H9 (cell line): ENCODE measurements at regions not wholly inside any gene's neighbourhood (a gene's known extent, or its start where the extent isn't known, plus 50 kb on each side); places are given as distances from the start of the nearest gene placed in this dataset.

ENCODE experiments used
- DNase-seq: peaks from one replicate; pipeline ENCODE4 v3.0.0-alpha.2; 2017
- H2AFZ ChIP-seq: one replicate; pipeline ENCODE4 v1.6.1; 2013; ENCODE audit warnings: mild to moderate bottlenecking, low read length, control low read depth, moderate library complexity
- H2AK5ac ChIP-seq: 2 replicates; pipeline ENCODE4 v1.6.1; 2013; ENCODE audit warnings: low read length, control low read depth, mixed read lengths; ENCODE audit not compliant: insufficient read length
- H2BK120ac ChIP-seq: one replicate; pipeline ENCODE4 v1.6.1; 2013; ENCODE audit warnings: low read depth, mild to moderate bottlenecking, low read length, control low read depth, inconsistent platforms; ENCODE audit not compliant: poor library complexity, severe bottlenecking
- H2BK12ac ChIP-seq: 2 replicates; pipeline ENCODE4 v1.6.1; 2013; ENCODE audit warnings: low read length, control low read depth, mixed read lengths, low read depth; ENCODE audit not compliant: insufficient read length
- H2BK15ac ChIP-seq: 2 replicates; pipeline ENCODE4 v1.6.1; 2013; ENCODE audit warnings: low read depth, low read length, control low read depth
- H2BK20ac ChIP-seq: one replicate; pipeline ENCODE4 v1.6.1; 2013; ENCODE audit warnings: low read depth, mild to moderate bottlenecking, low read length, control low read depth, inconsistent platforms; ENCODE audit not compliant: poor library complexity, severe bottlenecking
- H2BK5ac ChIP-seq: 2 replicates; pipeline ENCODE4 v1.6.1; 2013; ENCODE audit warnings: low read length, control low read depth, mixed read lengths; ENCODE audit not compliant: insufficient read length
- H3K14ac ChIP-seq: 2 replicates; pipeline ENCODE4 v1.6.1; 2013; ENCODE audit warnings: low read length, control low read depth; ENCODE audit not compliant: insufficient read depth
- H3K18ac ChIP-seq: 2 replicates; pipeline ENCODE4 v1.6.1; 2013; ENCODE audit warnings: low read depth, mild to moderate bottlenecking, mixed read lengths, low read length, control low read depth; ENCODE audit not compliant: insufficient read length
- H3K23ac ChIP-seq: 2 replicates; pipeline ENCODE4 v1.6.1; 2013; ENCODE audit warnings: low read length, control low read depth, mixed read lengths, low read depth; ENCODE audit not compliant: insufficient read length
- H3K23me2 ChIP-seq: 2 replicates; pipeline ENCODE4 v1.6.1; 2013; ENCODE audit warnings: low read depth, mild to moderate bottlenecking, mixed read lengths, low read length, control low read depth; ENCODE audit not compliant: insufficient read length, poor library complexity, severe bottlenecking
- H3K27ac ChIP-seq: 2 replicates; pipeline ENCODE4 v1.5.1; 2013; ENCODE audit warnings: low read length, control low read depth, mixed read lengths, low read depth; ENCODE audit not compliant: insufficient read length
- H3K27me3 ChIP-seq: 2 replicates; pipeline ENCODE4 v1.6.1; 2013; ENCODE audit warnings: low read length, control low read depth, inconsistent platforms; ENCODE audit not compliant: insufficient read depth
- H3K4ac ChIP-seq: 2 replicates; pipeline ENCODE4 v1.6.1; 2013; ENCODE audit warnings: low read depth, mild to moderate bottlenecking, control low read depth, inconsistent platforms, low read length, moderate library complexity
- H3K4me1 ChIP-seq: 2 replicates; pipeline ENCODE4 v1.6.1; 2013; ENCODE audit warnings: low read length, control low read depth, inconsistent platforms; ENCODE audit not compliant: insufficient read depth
- H3K4me2 ChIP-seq: 2 replicates; pipeline ENCODE4 v1.6.1; 2013; ENCODE audit warnings: low read length, control low read depth, mixed read lengths; ENCODE audit not compliant: insufficient read length, insufficient read depth
- H3K56ac ChIP-seq: 2 replicates; pipeline ENCODE4 v1.6.1; 2013; ENCODE audit warnings: low read depth, mild to moderate bottlenecking, mixed read lengths, low read length, control low read depth; ENCODE audit not compliant: insufficient read length
- H3K79me1 ChIP-seq: 2 replicates; pipeline ENCODE4 v1.6.1; 2013; ENCODE audit warnings: low read depth, mild to moderate bottlenecking, moderate library complexity, low read length, control low read depth, inconsistent platforms; ENCODE audit not compliant: insufficient read depth, poor library complexity, severe bottlenecking
- H3K79me2 ChIP-seq: 2 replicates; pipeline ENCODE4 v1.6.1; 2013; ENCODE audit warnings: low read length, control low read depth, inconsistent platforms; ENCODE audit not compliant: insufficient read depth
- H3K9ac ChIP-seq: 2 replicates; pipeline ENCODE4 v1.6.1; 2013; ENCODE audit warnings: low read length, control low read depth, mixed read lengths; ENCODE audit not compliant: insufficient read length; ENCODE audit errors: extremely low read depth
- H3K9me3 ChIP-seq: one replicate; pipeline ENCODE4 v1.6.1; 2013; ENCODE audit warnings: low read depth, low read length, inconsistent platforms; ENCODE audit not compliant: control insufficient read depth
- H3T11ph ChIP-seq: one replicate; pipeline ENCODE4 v1.6.1; 2013; ENCODE audit warnings: mild to moderate bottlenecking, low read length, control low read depth, inconsistent platforms
- H4K20me1 ChIP-seq: one replicate; pipeline ENCODE4 v1.6.1; 2013; ENCODE audit not compliant: control insufficient read depth, insufficient read length, insufficient read depth
- H4K5ac ChIP-seq: 2 replicates; pipeline ENCODE4 v1.6.1; 2013; ENCODE audit warnings: low read depth, mild to moderate bottlenecking, mixed read lengths, low read length, control low read depth; ENCODE audit not compliant: insufficient read length
- H4K8ac ChIP-seq: replicated peaks from 2 replicates; pipeline ENCODE4 v1.6.1; 2013; ENCODE audit warnings: low read length, control low read depth, mixed read lengths, low read depth; ENCODE audit not compliant: insufficient read length
- H4K91ac ChIP-seq: 2 replicates; pipeline ENCODE4 v1.6.1; 2013; ENCODE audit warnings: low read depth, mild to moderate bottlenecking, moderate library complexity, mixed read lengths, low read length, control low read depth; ENCODE audit not compliant: insufficient read length
- H3K27ac Mint-ChIP-seq, 3 experiments: 2 replicates in 2 of 3; 3 replicates in 1 of 3; pipeline ENCODE4 v1.8.0; 2020 to 2021; ENCODE audit warnings: mixed read lengths in 3 of 3, mild to moderate bottlenecking in 1 of 3, moderate library complexity in 1 of 3
- H3K27me3 Mint-ChIP-seq: 2 replicates; pipeline ENCODE4 v1.8.0; 2021; ENCODE audit warnings: low read depth, mild to moderate bottlenecking, moderate library complexity, mixed read lengths
- H3K36me3 Mint-ChIP-seq, 3 experiments: 2 replicates in 2 of 3; 3 replicates in 1 of 3; pipeline ENCODE4 v1.8.0; 2020 to 2021; ENCODE audit warnings: low read depth in 3 of 3, mixed read lengths in 3 of 3; ENCODE audit not compliant: insufficient read depth in 1 of 3
- H3K4me1 Mint-ChIP-seq, 2 experiments: 2 replicates each; pipeline ENCODE4 v1.8.0; 2020; ENCODE audit warnings: mixed read lengths in 2 of 2
- H3K4me3 Mint-ChIP-seq, 2 experiments: 2 replicates in 1 of 2; 3 replicates in 1 of 2; pipeline ENCODE4 v1.8.0; 2020 to 2021; ENCODE audit warnings: mild to moderate bottlenecking in 2 of 2, mixed read lengths in 2 of 2, moderate library complexity in 1 of 2
- H3K9me3 Mint-ChIP-seq, 2 experiments: 2 replicates in 1 of 2; 3 replicates in 1 of 2; pipeline ENCODE4 v1.8.0; 2020; ENCODE audit warnings: mild to moderate bottlenecking in 2 of 2, mixed read lengths in 2 of 2, moderate library complexity in 1 of 2
- WGBS: extraction: QIAGEN DNeasy Blood & Tissue Kit; methylation state at CpG from one replicate; pipeline ENCODE4 v1.1.7; 2013; ENCODE audit warnings: missing lambda C conversion rate, low lambda C conversion rate, mixed read lengths; ENCODE audit not compliant: insufficient read length; ENCODE audit errors: extremely low coverage; 5-methylcytosine and 5-hydroxymethylcytosine counted together
- TF ChIP-seq, protein P1 (sequence below): fragments of 200-600 bp; sonication (generic); conservative IDR thresholded peaks from 3 replicates; pipeline ENCODE4 v1.8.0; 2021; ENCODE audit warnings: antibody characterized with exemption, mild to moderate bottlenecking

GRCh38 chr1:168924976-168925375 is 181.5 kb upstream of the ATP1B1 start:
- Histone ChIP-seq H2AFZ (no peak overlapping the region), H3K4ac (no peak overlapping the region), H3K4me2 (no peak overlapping the region), H3K4me1 (no peaks in the 10 kb centered on the region), H3K18ac (no peak overlapping the region), H3K23me2 (no peaks in the 10 kb centered on the region), H3T11ph (no peak overlapping the region), H3K56ac (no peak overlapping the region), H4K20me1 (no peaks in the 10 kb centered on the region), H3K23ac (no peak overlapping the region), H2BK5ac (no peak overlapping the region), H3K9me3 (no peaks in the 10 kb centered on the region), H3K27ac (no peak overlapping the region), H4K91ac (no peak overlapping the region), H2BK120ac (no peak overlapping the region), H2BK20ac (no peak overlapping the region), H2BK12ac (no peak overlapping the region), H3K27me3 (no peaks in the 10 kb centered on the region), H3K79me2 (no peaks in the 10 kb centered on the region), H3K14ac (no peak overlapping the region), H3K9ac (no peak overlapping the region), H4K8ac (no peak overlapping the region), H2BK15ac (no peak overlapping the region), H4K5ac (no peak overlapping the region), H2AK5ac (no peak overlapping the region), H3K79me1 (no peaks in the 10 kb centered on the region)
- WGBS: no CpG with 5 or more reads among the region's 1 CpG
- Mint-ChIP-seq H3K4me1 (peaks cover 5 to 7% of the 10 kb centered on the region in 2 experiments), H3K27ac (no peak overlapping the region), H3K36me3 (no peaks in the 10 kb centered on the region; a peak in 1 of 7 replicates), H3K9me3 (no peaks in the 10 kb centered on the region; a peak in 1 of 5 replicates), H3K4me3 (no peak overlapping the region), H3K27me3 (no peaks in the 10 kb centered on the region)
- TF ChIP-seq, protein P1, sequence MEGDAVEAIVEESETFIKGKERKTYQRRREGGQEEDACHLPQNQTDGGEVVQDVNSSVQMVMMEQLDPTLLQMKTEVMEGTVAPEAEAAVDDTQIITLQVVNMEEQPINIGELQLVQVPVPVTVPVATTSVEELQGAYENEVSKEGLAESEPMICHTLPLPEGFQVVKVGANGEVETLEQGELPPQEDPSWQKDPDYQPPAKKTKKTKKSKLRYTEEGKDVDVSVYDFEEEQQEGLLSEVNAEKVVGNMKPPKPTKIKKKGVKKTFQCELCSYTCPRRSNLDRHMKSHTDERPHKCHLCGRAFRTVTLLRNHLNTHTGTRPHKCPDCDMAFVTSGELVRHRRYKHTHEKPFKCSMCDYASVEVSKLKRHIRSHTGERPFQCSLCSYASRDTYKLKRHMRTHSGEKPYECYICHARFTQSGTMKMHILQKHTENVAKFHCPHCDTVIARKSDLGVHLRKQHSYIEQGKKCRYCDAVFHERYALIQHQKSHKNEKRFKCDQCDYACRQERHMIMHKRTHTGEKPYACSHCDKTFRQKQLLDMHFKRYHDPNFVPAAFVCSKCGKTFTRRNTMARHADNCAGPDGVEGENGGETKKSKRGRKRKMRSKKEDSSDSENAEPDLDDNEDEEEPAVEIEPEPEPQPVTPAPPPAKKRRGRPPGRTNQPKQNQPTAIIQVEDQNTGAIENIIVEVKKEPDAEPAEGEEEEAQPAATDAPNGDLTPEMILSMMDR: no peak
- no peak for DNase-seq
